ENCODE measurements at regions not wholly inside any gene's neighbourhood (a gene's known extent, or its start where the extent isn't known, plus 50 kb on each side); places are given as distances from the start of the nearest gene placed in this dataset.

- no peak for ATAC-seq
- no peak for FAIRE-seq
- intact Hi-C loops (cut with micrococcal nuclease; ENCODE audit: unreplicated experiment): no loop called here
These were observed 68.3 kb downstream of the IGLL1 start for GRCh38 chr22:23511627-23512347.

DNA sequence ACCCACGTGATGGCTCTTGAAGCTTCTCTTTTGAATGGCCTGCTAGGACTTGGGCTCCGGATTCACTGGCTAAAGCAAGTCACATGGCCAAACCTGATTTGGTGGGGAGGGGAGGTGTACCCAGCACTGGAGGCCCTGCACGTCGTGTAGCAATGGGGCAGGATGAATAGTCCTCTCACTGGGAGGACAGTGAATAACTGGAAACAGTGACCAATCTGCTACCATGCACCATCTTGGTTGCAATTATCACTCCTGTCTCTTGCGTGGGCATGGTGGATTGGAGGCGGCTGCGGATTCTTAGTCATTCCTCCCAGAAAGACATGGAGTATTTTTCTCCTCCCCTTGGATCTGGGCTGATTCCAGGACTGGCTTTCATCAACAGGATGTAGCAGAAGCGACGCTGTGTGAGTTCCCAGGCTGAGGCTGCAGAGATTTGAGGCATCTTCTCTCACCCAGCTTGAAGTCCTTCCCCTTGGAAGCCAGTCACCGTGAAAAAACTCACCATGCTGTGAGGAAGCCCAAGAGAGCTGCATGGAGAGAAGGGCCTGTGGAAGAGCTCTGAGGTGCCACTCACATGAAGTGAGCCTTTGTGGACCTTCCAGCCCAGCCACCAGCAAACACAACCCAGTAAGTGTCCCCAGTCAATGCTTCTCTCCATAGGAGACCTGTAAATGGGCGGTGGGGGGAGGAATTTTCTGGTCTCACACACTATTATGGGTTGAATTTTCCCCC is 70.4 kb downstream of the IGLL1 start:
- ChIA-PET POLR2A (no interaction called here), CTCF (ENCODE audit: low intra/inter-chr PET ratio, low total read pairs) (no interaction called here)
- Histone ChIP-seq H3K4me3 (replicated peaks in 1 of 3; ENCODE audit: insufficient read depth in 1 of 3, low read depth in 2 of 3, low read length in 3 of 3) (no peak overlapping the region), H3K9ac (ENCODE audit: insufficient read depth, low read depth, low read length) (no peak overlapping the region), H3K79me2 (ENCODE audit: insufficient read depth, low read length) (no peaks in the 10 kb centered on the region), H2AFZ (ENCODE audit: low read length) (no peak overlapping the region), H3K36me3 (replicated peaks in 1 of 2; ENCODE audit: control insufficient read depth in 1 of 2, insufficient read depth in 2 of 2, low read length in 2 of 2) (no peaks in the 10 kb centered on the region), H4K20me1 (ENCODE audit: insufficient read depth, low read length) (no peaks in the 10 kb centered on the region), H3K27ac (ENCODE audit: extremely low read length, insufficient read depth, low read length) (no peak overlapping the region), H3K4me2 (ENCODE audit: low read depth, low read length) (no peak overlapping the region), H3K9me3 (ENCODE audit: low read length) (no peaks in the 10 kb centered on the region), H3K4me1 (ENCODE audit: insufficient read depth, low read length) (peaks cover 56% of the 10 kb centered on the region), H3K27me3 (ENCODE audit: control insufficient read depth in 1 of 2, insufficient read depth in 2 of 2, low read length in 2 of 2) (no peaks in the 10 kb centered on the region)
- FAIRE-seq (no peak), ATAC-seq (no peak), DNase-seq (ENCODE audit: low spot score) (no peak)
- WGBS (ENCODE audit: low lambda C conversion rate): 86% methylated on average over 9 of the region's 11 CpGs
- intact Hi-C loops (cut with micrococcal nuclease; ENCODE audit: unreplicated experiment) (no loop called here), in situ Hi-C loops (cut with HindIII; ENCODE audit: extremely low pct_ligation_motif_present, low pct_unique_long_range_greater_than_20kb) (no loop called here)
- no TSS peak for BruUV-seq (replicated peaks)
- TF ChIP-seq ZNF564 (CRISPR knock-in tag; IDR thresholded peaks at IDR 0.05) (no peak), ZNF605 (CRISPR knock-in tag; IDR thresholded peaks at IDR 0.05) (no peak), BRCA1 (CRISPR knock-in tag; IDR thresholded peaks at IDR 0.05) (no peak), ZNF280D (CRISPR knock-in tag; IDR thresholded peaks at IDR 0.05) (no peak), SAFB2 (CRISPR knock-in tag; IDR thresholded peaks at IDR 0.05; ENCODE audit: borderline replicate concordance, low read depth) (no peak), ZNF713 (CRISPR knock-in tag; IDR thresholded peaks at IDR 0.05) (no peak), ZNF296 (CRISPR knock-in tag; conservative IDR thresholded peaks at IDR 0.05) (no peak), ATF1 (CRISPR knock-in tag; IDR thresholded peaks at IDR 0.05) (no peak), KAT7 (CRISPR knock-in tag; IDR thresholded peaks at IDR 0.05; ENCODE audit: borderline replicate concordance) (no peak)
- TF ChIP-seq, protein P1, sequence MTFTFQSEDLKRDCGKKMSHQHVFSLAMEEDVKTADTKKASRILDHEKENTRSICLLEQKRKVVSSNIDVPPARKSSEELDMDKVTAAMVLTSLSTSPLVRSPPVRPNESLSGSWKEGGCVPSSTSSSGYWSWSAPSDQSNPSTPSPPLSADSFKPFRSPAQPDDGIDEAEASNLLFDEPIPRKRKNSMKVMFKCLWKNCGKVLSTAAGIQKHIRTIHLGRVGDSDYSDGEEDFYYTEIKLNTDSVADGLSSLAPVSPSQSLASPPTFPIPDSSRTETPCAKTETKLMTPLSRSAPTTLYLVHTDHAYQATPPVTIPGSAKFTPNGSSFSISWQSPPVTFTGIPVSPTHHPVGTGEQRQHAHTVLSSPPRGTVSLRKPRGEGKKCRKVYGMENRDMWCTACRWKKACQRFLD (CRISPR knock-in tag; IDR thresholded peaks at IDR 0.05; ENCODE audit: borderline replicate concordance): no peak

More at GRCh38 chr22:23511627-23512347, 68.3 kb downstream of the IGLL1 start:
- Histone ChIP-seq H2AFZ (ENCODE audit: low read length) (no peak overlapping the region), H3K4me1 (ENCODE audit: insufficient read depth, low read length) (peaks cover 71% of the 10 kb centered on the region), H3K27ac (ENCODE audit: extremely low read length, insufficient read depth, low read length) (no peak overlapping the region), H3K36me3 (replicated peaks in 1 of 2; ENCODE audit: control insufficient read depth in 1 of 2, insufficient read depth in 2 of 2, low read length in 2 of 2) (no peaks in the 10 kb centered on the region), H3K9me3 (ENCODE audit: low read length) (no peaks in the 10 kb centered on the region), H3K9ac (ENCODE audit: insufficient read depth, low read depth, low read length) (no peak overlapping the region), H3K4me2 (ENCODE audit: low read depth, low read length) (no peak overlapping the region), H3K27me3 (ENCODE audit: control insufficient read depth in 1 of 2, insufficient read depth in 2 of 2, low read length in 2 of 2) (no peaks in the 10 kb centered on the region), H4K20me1 (ENCODE audit: insufficient read depth, low read length) (no peaks in the 10 kb centered on the region), H3K79me2 (ENCODE audit: insufficient read depth, low read length) (no peaks in the 10 kb centered on the region), H3K4me3 (replicated peaks in 1 of 3; ENCODE audit: insufficient read depth in 1 of 3, low read depth in 2 of 3, low read length in 3 of 3) (no peak overlapping the region)
- ChIA-PET POLR2A (no interaction called here), CTCF (ENCODE audit: low intra/inter-chr PET ratio, low total read pairs) (no interaction called here)
- no peak for DNase-seq (ENCODE audit: low spot score)
- in situ Hi-C loops (cut with HindIII; ENCODE audit: extremely low pct_ligation_motif_present, low pct_unique_long_range_greater_than_20kb): no loop called here
- WGBS (ENCODE audit: low lambda C conversion rate): 61% methylated on average over 10 of the region's 19 CpGs
- BruUV-seq (replicated peaks): no TSS peak
- peak; percentile 93 for TF ChIP-seq ZNF629 (CRISPR knock-in tag; conservative IDR thresholded peaks at IDR 0.05)
- no peak for TF ChIP-seq HIVEP1 (CRISPR knock-in tag; IDR thresholded peaks at IDR 0.05)
